ENCODE measurements at regions not wholly inside any gene's neighbourhood (a gene's known extent, or its start where the extent isn't known, plus 50 kb on each side); places are given as distances from the start of the nearest gene placed in this dataset.

GRCh38 chr15:45743426-45744235, 108.8 kb downstream of the SQOR start:
- DNase-seq (ENCODE audit: low read depth): no peak

GRCh38 chr15:45744236-45744589, 109.4 kb downstream of the SQOR start:
- DNase-seq (ENCODE audit: low read depth): no peak

GRCh38 chr15:45747426-45747825, 112.6 kb downstream of the SQOR start:
- no peak for DNase-seq (ENCODE audit: low read depth)

GRCh38 chr15:45751629-45752028, 116.8 kb downstream of the SQOR start:
- DNase-seq (ENCODE audit: low read depth): no peak

- no peak for DNase-seq (ENCODE audit: low read depth)
These were observed 125.1 kb downstream of the SQOR start for GRCh38 chr15:45759936-45760335.

GRCh38 chr15:45762726-45763125, 127.9 kb downstream of the SQOR start:
- DNase-seq (ENCODE audit: low read depth): no peak

GRCh38 chr15:45763170-45763869, 128.5 kb downstream of the SQOR start:
- DNase-seq (ENCODE audit: low read depth): no peak

GRCh38 chr15:45773149-45773548, 138.3 kb downstream of the SQOR start:
- no peak for DNase-seq (ENCODE audit: low read depth)

GRCh38 chr15:45776772-45777171, 141.9 kb downstream of the SQOR start:
- no peak for DNase-seq (ENCODE audit: low read depth)

GRCh38 chr15:45777781-45778180, 143.0 kb downstream of the SQOR start:
- DNase-seq (ENCODE audit: low read depth): no peak

GRCh38 chr15:45780352-45780751, 145.5 kb downstream of the SQOR start:
- no peak for DNase-seq (ENCODE audit: low read depth)

- no peak for DNase-seq (ENCODE audit: low read depth)
These were observed 149.8 kb downstream of the SQOR start for GRCh38 chr15:45784656-45785055.

- DNase-seq (ENCODE audit: low read depth): no peak
These were observed 151.1 kb downstream of the SQOR start for GRCh38 chr15:45785897-45786296.

GRCh38 chr15:45790325-45790943, 155.6 kb downstream of the SQOR start:
- no peak for DNase-seq (ENCODE audit: low read depth)

- DNase-seq (ENCODE audit: low read depth): no peak
These were observed 159.5 kb downstream of the SQOR start for GRCh38 chr15:45794304-45794703.

GRCh38 chr15:45794712-45795439, 160.0 kb downstream of the SQOR start:
- no peak for DNase-seq (ENCODE audit: low read depth)

GRCh38 chr15:45795440-45796069, 160.7 kb downstream of the SQOR start:
- DNase-seq (ENCODE audit: low read depth): no peak

GRCh38 chr15:45796433-45796832, 161.6 kb downstream of the SQOR start:
- DNase-seq (ENCODE audit: low read depth): no peak

- no peak for DNase-seq (ENCODE audit: low read depth)
These were observed 164.7 kb downstream of the SQOR start for GRCh38 chr15:45799508-45799907.

- DNase-seq (ENCODE audit: low read depth): no peak
These were observed 166.7 kb downstream of the SQOR start for GRCh38 chr15:45801543-45801942.

GRCh38 chr15:45802140-45802539, 167.3 kb downstream of the SQOR start:
- DNase-seq (ENCODE audit: low read depth): no peak

GRCh38 chr15:45804028-45804427, 169.2 kb downstream of the SQOR start:
- DNase-seq (ENCODE audit: low read depth): no peak
